Stimulated activated CD4-positive, alpha-beta T cell treated with anti-CD3 and anti-CD28 coated beads, Interleukin-4, amount 100 ng/mL, for 1 hour (primary cell): ENCODE measurements at regions not wholly inside any gene's neighbourhood (a gene's known extent, or its start where the extent isn't known, plus 50 kb on each side); places are given as distances from the start of the nearest gene placed in this dataset.

ENCODE experiments used
- DNase-seq: peaks from one replicate; pipeline ENCODE4 v3.0.0-alpha.2; 2020

GRCh38 chr6:113121571-113121970, 735.6 kb upstream of the MARCKS start:
- DNase-seq: no peak

GRCh38 chr6:113122060-113122459, 735.1 kb upstream of the MARCKS start:
- no peak for DNase-seq

GRCh38 chr6:113125626-113126025, 731.5 kb upstream of the MARCKS start:
- DNase-seq: no peak

DNA sequence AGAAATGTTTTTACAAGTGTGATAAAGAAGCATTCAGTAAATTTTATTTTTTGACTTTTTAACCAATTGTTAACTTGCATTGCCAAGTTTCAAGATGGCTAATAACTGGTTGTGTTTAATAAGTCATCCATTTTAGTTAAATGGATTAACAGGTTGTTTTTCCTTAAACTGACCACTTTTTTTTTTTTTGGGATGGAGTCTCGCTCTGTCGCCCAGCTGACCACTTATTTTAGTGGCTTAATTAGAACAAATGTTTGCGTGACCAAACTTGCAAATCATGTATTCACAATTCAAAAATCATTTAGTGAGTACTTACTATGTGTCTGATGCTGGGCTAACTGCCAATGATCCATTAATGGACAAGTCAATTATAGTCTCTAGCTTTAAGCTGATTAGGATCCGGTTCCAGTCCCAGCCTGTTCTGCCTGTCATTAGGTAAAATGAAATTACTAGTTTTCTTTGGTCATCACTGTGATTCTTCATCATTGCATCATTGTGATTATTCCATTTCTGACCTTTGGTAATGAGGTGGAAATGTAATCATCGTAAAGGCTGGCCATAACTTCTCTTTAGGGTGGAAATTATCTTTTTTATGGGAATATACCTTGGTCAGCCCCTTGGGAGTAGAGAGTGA, 729.2 kb upstream of the MARCKS start:
- no peak for DNase-seq

GRCh38 chr6:113128661-113129060, 728.5 kb upstream of the MARCKS start:
- DNase-seq: no peak

DNA sequence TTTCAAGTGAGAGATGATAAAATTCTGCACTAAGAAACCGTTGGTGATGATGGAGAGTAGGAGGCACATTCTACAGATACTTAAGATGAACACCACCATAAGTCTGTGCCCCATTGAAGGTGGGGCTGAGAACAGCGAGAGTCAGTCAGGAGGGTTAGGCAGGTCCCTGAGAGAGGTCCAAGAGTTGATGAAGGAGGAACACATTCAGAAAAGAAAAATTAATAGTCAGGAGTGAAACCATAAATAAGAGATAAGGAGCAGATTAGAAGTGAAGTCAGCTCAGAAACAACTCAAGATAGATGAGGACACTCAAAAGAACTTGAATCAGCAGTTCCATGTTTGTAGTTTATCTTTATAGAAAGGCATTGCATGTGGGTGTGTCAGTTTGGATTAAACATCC, 727.2 kb upstream of the MARCKS start:
- no peak for DNase-seq

GRCh38 chr6:113137426-113137825, 719.7 kb upstream of the MARCKS start:
- DNase-seq: no peak

DNA sequence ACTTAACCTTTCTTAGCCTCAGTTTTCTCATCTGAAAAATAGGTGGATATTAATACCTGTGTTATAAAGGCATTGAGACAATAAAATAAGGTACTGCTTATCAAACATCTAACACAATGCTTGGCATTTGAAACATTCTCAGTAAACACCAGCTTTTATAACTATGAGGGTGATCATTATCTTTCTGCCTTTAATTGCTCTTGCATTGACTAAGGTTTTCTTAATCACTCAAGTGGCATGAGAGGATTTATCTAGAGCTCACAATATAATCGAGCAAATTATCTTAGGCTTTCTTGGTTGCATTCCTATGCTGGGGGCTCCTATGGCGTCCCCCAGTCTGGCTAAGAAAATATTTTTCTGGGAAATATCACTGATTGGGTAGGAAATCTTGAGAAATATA, 716.4 kb upstream of the MARCKS start:
- no peak for DNase-seq

GRCh38 chr6:113141901-113142300, 715.2 kb upstream of the MARCKS start:
- no peak for DNase-seq

GRCh38 chr6:113142671-113143174, 714.4 kb upstream of the MARCKS start:
- DNase-seq: no peak

DNA sequence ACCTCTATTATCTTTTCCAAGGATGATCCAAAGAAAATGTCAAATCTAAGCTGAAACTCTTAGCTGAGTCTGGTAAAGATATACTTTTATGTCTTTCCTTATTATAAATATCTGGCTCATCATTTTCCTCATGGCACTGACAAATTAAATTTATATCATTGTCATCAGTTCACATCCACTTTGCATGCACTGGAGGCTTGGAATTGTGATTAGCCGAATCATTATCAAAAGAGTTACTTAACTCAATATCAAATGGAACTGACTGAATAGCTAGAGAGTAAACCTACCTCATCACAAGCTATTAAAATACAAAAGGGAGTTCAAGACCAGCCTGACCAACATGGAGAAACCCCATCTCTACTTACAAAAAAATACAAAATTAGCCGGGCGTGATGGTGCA, 713.9 kb upstream of the MARCKS start:
- DNase-seq: no peak

GRCh38 chr6:113144117-113144516, 713.0 kb upstream of the MARCKS start:
- DNase-seq: no peak

DNA sequence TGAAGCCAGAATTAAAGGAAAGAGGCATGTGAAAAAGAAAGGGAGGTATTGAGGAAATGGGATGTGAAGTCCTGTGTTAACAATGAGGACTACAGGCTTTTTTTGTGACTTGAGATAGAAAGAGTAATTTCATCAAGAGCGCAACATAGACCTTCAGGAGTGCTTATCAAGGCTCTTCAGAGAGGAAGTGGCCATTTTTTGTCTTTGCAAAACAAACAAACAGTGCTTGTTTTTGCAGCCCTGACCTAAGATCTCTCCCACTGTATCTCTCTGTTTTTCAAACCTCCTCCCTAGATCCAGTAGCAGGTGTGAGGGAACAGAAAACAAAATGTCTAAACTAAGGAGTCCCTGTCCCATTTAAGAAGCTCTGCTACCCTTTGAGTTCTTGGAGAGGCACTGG, 710.3 kb upstream of the MARCKS start:
- no peak for DNase-seq

DNA sequence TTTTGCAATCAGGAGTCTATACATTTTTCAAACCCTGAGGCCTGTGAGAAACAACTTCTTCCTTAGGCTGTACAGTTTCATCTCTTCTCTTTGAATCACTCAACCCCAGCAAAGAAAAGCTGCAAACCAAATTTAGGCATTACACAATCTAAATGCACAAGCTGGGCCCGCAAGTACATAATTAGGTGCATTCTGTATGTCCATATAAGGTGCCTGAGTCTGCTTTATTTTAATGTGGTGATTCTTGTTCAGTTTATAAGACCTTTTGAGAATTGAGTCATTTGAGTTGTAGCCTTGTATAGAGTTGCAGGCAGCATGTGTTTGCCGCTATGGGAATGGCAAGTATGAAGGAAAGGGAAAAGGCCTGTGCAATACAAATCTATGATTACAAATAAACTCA, 709.6 kb upstream of the MARCKS start:
- DNase-seq: no peak

DNA sequence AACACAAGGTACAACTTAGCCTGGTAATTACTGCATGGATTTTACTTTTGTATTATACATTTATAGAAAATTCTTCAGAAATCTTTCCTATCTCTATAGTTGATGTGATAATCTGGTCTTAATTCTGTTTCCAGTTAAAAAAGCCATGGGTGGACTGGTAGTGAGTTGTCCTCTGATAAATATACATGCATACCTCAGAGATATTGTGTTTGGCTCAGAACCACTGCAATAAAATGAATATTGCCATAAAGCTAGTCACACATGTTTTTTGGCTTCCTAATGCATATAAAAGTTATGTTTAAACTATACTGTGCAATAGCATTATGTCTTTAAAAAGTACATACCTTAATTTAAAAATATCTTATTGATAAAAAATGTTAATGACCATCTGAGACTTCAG, 708.6 kb upstream of the MARCKS start:
- DNase-seq: no peak

- DNase-seq: no peak
These were observed 707.6 kb upstream of the MARCKS start for GRCh38 chr6:113149511-113149910.

GRCh38 chr6:113160306-113161017, 696.7 kb upstream of the MARCKS start:
- DNase-seq: no peak

DNA sequence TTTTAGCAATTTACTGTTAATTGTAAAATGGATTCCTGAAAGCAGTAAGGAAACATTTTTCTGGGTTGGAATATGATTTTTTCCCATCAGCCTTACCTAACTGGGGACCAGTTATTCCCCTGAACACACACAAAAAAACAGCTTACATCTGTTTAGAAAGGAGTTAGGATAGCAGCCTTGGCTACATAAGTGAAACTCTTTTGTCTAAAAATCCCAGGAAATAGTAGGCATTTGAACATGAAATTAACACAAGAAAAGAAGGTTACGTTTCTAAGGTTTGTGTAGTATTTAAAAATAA, 696.2 kb upstream of the MARCKS start:
- DNase-seq: no peak

GRCh38 chr6:113162739-113163138, 694.4 kb upstream of the MARCKS start:
- DNase-seq: no peak

GRCh38 chr6:113168057-113168456, 689.1 kb upstream of the MARCKS start:
- no peak for DNase-seq

DNA sequence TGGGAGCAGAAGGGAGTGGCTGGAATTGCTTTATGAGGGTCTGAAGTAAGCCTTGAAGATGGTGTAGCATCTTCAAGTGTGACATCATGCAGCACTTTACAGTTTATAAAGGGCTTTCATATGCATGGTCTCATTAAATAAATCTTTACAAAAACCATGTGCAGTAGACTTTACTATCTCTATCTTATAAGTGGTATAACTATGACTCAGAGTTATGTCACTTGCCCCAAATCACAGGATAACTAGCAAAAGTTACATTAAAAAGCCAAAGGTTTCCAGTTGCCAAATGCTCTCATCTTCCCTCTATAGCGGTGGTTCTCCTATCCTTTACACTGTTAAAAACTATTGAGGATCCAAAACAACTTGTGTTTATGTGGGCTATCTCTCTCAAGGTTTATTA, 687.7 kb upstream of the MARCKS start:
- no peak for DNase-seq

GRCh38 chr6:113170454-113170853, 686.7 kb upstream of the MARCKS start:
- DNase-seq: no peak

DNA sequence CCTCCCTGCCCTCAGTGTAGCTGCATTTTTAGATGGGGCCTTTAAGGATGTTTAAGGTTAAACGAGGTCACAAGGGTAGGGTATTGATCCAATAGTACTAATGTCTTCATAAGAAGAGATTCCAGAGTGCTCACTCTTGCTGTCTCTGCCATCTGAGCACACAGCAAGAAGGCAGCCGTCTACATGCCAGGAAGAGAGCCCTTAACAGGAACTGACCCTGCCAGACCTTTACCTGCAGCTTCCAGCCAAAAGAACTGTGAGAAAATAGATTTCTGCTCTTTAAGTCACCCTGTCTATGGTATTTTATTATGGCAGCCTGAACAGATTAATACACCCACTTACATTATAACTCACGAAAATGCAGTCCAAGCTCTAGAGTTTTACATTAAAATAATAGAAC, 685.3 kb upstream of the MARCKS start:
- no peak for DNase-seq

GRCh38 chr6:113172531-113172966, 684.6 kb upstream of the MARCKS start:
- DNase-seq: no peak

DNA sequence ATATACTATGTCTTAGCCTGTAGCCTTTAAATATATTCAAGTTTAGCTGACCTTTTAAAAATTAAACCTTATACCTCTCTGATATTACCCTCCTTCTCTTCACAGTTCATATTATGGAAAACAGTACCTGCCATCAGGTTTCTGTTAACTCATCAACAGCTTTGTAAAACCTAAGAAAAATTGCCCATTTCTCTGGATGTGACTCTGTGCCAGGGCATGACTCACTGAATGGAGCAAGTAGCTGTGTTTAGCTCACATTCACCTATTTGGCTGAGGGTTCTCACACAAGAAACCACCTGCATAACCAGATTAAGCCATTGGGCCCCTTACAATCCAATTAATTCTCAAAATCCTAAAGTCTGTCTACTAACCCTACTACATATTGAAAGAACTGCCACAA, 678.8 kb upstream of the MARCKS start:
- no peak for DNase-seq
